Renal cortex interstitium (tissue), 11 donors: ENCODE measurements at regions not wholly inside any gene's neighbourhood (a gene's known extent, or its start where the extent isn't known, plus 50 kb on each side); places are given as distances from the start of the nearest gene placed in this dataset.

Experiments
- DNase-seq, 11 donors: peaks; one replicate each; pipeline ENCODE4 v3.0.0-alpha.2; 2013; ENCODE audit warnings: low read depth in 9 of 11, low spot score in 4 of 11; ENCODE audit errors: extremely low read depth in 1 of 11

GRCh38 chr13:47237571-47237970, 340.7 kb upstream of the HTR2A start:
- DNase-seq: no peak

DNA sequence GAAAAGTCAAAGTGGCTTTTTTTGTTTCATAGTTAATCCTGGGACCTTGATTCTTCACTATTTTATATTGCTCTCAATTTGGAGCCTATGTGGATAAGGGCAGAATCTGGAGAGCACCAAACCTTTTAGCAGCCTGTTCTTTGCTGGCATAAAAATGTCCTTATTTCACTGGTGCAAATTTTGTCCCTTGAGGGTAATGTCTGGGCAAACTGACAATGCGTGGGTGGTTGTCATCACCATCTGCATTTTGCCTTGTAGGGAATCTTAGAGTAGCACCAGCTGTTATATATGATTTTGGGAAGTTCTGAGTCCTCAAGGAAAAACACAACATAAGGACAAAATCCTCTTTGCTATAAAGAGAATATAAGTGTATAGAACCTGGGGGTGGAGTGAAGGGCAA, 336.9 kb upstream of the HTR2A start:
- DNase-seq: no peak

GRCh38 chr13:47232516-47232915, 335.7 kb upstream of the HTR2A start:
- DNase-seq: no peak

DNA sequence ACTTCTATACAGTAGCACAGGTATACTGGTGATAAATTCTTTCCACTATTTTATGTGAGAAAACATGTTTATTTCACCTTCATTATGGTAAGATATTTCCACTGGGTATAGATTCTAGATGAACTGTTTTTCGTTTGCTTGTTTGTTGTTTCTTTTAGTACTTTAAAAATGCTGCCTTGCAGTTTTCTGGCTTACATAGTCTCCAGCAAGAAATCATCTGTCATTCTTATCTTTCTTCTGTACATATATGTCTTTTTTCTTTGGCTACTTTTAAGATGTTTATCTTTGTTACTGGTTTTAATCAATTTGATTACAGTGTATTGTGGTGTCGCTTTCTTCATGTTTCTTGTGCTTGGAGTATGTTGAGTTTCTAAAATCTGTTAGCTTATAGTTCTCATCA, 333.3 kb upstream of the HTR2A start:
- DNase-seq: no peak

- DNase-seq: no peak
Measured at GRCh38 chr13:47226516-47226915, 329.7 kb upstream of the HTR2A start.

- DNase-seq: no peak
Measured at GRCh38 chr13:47220453-47221140, 323.7 kb upstream of the HTR2A start.

GRCh38 chr13:47218611-47219010, 321.8 kb upstream of the HTR2A start:
- no peak for DNase-seq

- DNase-seq: no peak
Measured at GRCh38 chr13:47216176-47216822, 319.4 kb upstream of the HTR2A start.

GRCh38 chr13:47215736-47216135, 318.9 kb upstream of the HTR2A start:
- DNase-seq: no peak

DNA sequence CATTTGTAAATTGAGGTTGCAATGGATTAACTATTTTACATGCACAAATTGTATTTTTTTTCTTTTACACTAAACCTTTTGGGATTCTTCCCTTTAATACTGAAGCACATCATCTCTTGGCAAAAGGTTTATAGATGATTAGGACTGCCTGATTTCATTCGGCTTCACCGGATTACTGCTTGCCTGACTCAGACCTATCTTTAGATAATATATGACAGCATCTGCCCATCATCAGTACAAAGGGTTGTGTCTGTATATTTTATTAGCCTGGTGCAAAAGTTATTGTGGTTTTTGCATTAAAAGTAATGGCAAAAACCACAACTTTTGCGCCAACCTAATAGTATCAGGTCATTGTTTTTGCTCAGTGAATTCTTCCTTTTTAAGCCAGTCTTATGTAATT, 316.2 kb upstream of the HTR2A start:
- no peak for DNase-seq

GRCh38 chr13:47211106-47211505, 314.3 kb upstream of the HTR2A start:
- no peak for DNase-seq

- no peak for DNase-seq
Measured at GRCh38 chr13:47206111-47206510, 309.3 kb upstream of the HTR2A start.

DNA sequence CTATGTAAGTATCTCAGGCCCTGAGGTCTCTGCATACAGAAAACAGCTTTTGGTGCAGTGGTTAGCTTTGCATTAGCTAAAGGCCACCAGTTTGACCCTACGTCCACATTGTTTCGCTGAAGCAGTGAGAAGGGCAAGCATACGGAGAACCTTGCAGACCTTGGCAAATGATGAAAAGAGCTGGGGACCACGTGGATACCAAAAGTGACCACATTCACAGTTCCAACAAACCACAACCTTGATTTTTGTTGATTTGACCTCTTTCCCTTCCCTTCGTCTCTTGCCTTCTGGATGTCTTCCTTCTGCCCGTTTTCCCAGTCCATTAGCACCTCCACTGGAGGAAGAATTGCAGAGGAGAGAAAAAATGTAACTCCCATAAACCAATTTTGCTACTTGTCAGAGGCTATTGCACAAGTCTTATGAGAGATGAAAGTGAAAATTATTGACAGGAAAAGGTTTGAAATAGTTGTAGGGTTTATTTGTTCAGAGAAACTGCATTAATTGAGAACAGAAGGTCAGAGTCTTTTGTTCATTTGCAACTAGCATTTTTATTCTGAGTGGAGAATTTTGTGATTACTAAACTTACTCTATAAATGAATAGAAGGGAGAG, 293.9 kb upstream of the HTR2A start:
- DNase-seq: no peak

- no peak for DNase-seq
Measured at GRCh38 chr13:47188802-47189201, 291.9 kb upstream of the HTR2A start.

DNA sequence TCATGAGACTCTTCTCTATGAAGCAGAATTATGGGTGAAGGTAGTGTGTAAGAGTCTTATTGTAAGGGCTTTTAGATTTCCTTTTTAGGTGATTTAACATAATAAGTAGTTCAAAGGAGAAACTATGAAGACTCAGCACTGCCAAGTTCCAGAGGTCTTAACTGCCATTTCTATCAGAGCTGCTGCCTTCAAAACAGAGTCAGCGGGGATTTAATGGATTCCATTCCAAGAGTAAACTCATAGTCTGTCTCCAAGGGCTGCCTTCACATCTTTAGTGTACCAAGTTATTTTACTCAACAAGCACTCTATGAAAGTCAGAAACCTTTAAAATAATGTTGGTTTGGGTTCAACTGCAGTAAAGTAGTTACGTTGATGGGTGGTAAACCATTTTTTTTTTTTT, 289.6 kb upstream of the HTR2A start:
- DNase-seq: no peak

DNA sequence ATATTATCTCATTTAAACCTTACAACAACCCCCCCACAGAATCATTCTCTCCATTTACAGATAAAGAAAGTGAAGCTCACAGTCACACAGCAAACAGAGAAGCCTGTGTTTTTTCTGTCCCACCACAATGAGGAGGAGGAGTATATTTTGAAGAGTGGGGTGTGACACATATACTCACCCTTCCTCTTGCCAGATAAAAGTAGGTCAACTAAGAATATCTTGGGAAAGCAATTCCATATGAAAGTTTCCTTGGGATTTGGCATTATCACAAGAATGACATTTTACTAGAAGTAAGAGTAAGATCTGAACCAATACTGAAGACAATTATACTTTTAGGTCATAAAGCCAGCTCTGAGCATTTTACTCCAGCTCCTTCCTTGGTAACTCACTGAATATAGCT, 287.5 kb upstream of the HTR2A start:
- DNase-seq: no peak

- no peak for DNase-seq
Measured at GRCh38 chr13:47179321-47179720, 282.5 kb upstream of the HTR2A start.

DNA sequence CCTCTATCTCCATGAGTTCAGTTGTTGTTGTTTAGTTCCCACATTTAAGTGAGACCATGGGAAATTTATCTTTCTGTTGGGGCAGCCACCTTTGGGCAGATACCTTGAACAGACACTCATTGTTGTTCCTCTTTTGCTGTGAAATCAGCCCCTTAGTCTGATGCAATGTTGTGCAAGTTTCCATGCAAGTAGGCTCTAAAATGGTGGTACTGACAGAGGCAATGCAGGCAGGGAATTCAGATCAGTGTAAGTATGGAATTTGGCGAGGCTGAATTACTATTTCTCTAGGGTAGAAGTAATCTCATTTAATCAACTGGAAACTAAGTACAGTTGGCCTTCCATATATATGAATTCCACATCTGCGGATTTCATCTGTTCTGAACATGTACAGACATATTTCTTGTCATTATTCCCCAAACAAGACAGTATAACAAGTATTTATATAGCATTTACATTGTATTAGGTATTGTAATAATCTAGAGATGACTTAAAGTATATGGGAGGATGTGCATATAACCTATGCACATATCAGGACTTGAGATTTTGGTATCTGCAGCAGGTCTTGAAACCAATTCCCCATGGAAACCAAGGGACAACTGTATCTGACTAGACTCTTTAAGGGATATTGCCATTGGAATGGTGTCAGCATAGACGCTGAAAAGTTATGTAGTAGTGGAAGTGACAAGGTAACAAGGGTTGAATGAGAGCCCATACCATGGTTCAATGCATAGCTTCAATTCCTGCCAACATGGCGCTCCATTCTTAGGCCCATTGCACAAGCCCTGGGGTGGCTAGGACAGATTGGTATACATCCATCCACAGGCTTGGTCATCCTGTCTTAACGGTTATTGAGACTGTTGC, 281.5 kb upstream of the HTR2A start:
- no peak for DNase-seq

GRCh38 chr13:47175172-47175866, 278.5 kb upstream of the HTR2A start:
- no peak for DNase-seq
